Neural crest cell (in vitro differentiated cells): ENCODE measurements at regions not wholly inside any gene's neighbourhood (a gene's known extent, or its start where the extent isn't known, plus 50 kb on each side); places are given as distances from the start of the nearest gene placed in this dataset.

Source experiments
- DNase-seq: peaks from one replicate; pipeline ENCODE4 v3.0.0; 2021; ENCODE audit warnings: low read depth, mixed read lengths, low spot score
- H3K27ac Mint-ChIP-seq: one replicate; pipeline ENCODE4 v1.8.0; 2021; ENCODE audit warnings: mild to moderate bottlenecking, mixed read lengths; ENCODE audit not compliant: unreplicated experiment
- H3K27me3 Mint-ChIP-seq: 2 replicates; pipeline ENCODE4 v1.8.0; 2021; ENCODE audit warnings: low read depth, mild to moderate bottlenecking, mixed read lengths
- H3K36me3 Mint-ChIP-seq: 2 replicates; pipeline ENCODE4 v1.8.0; 2021; ENCODE audit warnings: low read depth, mild to moderate bottlenecking, mixed read lengths
- H3K4me1 Mint-ChIP-seq: 2 replicates; pipeline ENCODE4 v1.8.0; 2021; ENCODE audit warnings: mixed read lengths
- H3K4me3 Mint-ChIP-seq: one replicate; pipeline ENCODE4 v1.8.0; 2021; ENCODE audit warnings: mild to moderate bottlenecking, mixed read lengths
- H3K9me3 Mint-ChIP-seq: 2 replicates; pipeline ENCODE4 v1.8.0; 2021; ENCODE audit warnings: mixed read lengths
- CTCF ChIP-seq: fragments of 200-600 bp; sonication (generic); conservative IDR thresholded peaks from 2 replicates; pipeline ENCODE4 v1.5.0; 2021; ENCODE audit warnings: antibody characterized with exemption, mild to moderate bottlenecking

- DNase-seq: no peak
- no peaks in the 10 kb centered on the region for H3K36me3 Mint-ChIP-seq
- H3K4me3 Mint-ChIP-seq: no peak overlapping the region
- peaks cover 26% of the 10 kb centered on the region for H3K4me1 Mint-ChIP-seq
- no peak overlapping the region for H3K27ac Mint-ChIP-seq
- H3K27me3 Mint-ChIP-seq: no peaks in the 10 kb centered on the region
- H3K9me3 Mint-ChIP-seq: peaks cover 7% of the 10 kb centered on the region
- TF ChIP-seq CTCF: no peak
Observed at GRCh38 chr6:15956205-15957106, 172.4 kb upstream of the MYLIP start.

GRCh38 chr6:15955484-15955883, 173.4 kb upstream of the MYLIP start:
- Mint-ChIP-seq H3K9me3 (peaks cover 3% of the 10 kb centered on the region), H3K27me3 (no peaks in the 10 kb centered on the region), H3K27ac (no peak overlapping the region), H3K36me3 (no peaks in the 10 kb centered on the region), H3K4me3 (no peak overlapping the region), H3K4me1 (peaks cover 26% of the 10 kb centered on the region)
- DNase-seq: no peak
- TF ChIP-seq CTCF: no peak

- TF ChIP-seq CTCF: no peak
- peaks cover 3% of the 10 kb centered on the region for H3K9me3 Mint-ChIP-seq
- H3K4me1 Mint-ChIP-seq: peaks cover 34% of the 10 kb centered on the region
- no peaks in the 10 kb centered on the region for H3K36me3 Mint-ChIP-seq
- H3K27ac Mint-ChIP-seq: peak overlapping the region; percentile 45
- H3K4me3 Mint-ChIP-seq: peak overlapping the region; percentile 61
- H3K27me3 Mint-ChIP-seq: no peaks in the 10 kb centered on the region
- DNase-seq: no peak
Observed at GRCh38 chr6:15953152-15953880, 175.6 kb upstream of the MYLIP start.

DNA sequence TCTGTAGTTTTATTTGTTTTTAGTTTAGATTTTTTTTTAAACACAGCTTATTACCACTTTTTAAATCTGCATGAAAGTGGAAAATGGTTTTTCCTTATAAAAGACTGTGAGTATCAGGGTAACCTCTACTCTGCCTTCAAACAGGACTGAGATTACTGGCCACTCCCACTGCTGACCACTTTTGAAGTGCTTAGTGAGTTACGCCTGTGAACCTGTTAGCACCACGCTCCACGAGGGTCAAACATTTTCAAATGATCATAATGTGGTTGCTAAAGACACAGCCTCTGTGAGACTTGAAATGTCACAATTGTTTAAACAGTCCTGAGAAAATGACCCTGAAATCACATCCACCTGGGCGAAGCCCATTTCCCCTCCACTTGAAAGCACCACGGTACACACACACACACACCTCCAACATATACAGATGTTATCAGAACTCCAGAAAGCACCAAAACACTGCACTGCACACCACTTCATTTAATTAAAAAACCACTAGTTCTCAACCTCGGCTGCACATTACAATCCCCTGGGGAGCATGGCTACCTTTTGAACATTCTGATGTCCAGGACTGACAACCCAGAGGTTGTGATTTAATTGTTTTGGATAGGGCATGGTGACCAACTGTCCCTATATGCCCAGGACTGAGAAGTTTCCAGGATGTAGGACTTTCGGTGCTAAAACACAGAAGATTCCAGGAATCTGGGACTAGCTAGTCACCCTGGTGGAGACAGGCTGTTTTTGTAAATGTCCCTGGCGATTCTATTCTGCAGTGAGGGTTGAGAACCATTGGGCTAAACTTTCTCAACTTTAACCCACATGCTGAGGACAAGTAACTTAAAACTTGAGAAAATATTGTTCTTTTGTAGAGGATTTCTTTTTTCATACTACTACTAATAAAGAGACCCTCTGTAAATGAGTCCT, 176.4 kb upstream of the MYLIP start:
- no peaks in the 10 kb centered on the region for H3K27me3 Mint-ChIP-seq
- no peak overlapping the region for H3K4me3 Mint-ChIP-seq
- no peak for TF ChIP-seq CTCF
- H3K27ac Mint-ChIP-seq: no peak overlapping the region
- no peaks in the 10 kb centered on the region for H3K36me3 Mint-ChIP-seq
- H3K9me3 Mint-ChIP-seq: peaks cover 3% of the 10 kb centered on the region
- peaks cover 32% of the 10 kb centered on the region for H3K4me1 Mint-ChIP-seq
- DNase-seq: no peak

GRCh38 chr6:15950962-15951569, 177.8 kb upstream of the MYLIP start:
- DNase-seq: no peak
- no peak overlapping the region for H3K4me3 Mint-ChIP-seq
- H3K27ac Mint-ChIP-seq: no peak overlapping the region
- H3K4me1 Mint-ChIP-seq: peaks cover 27% of the 10 kb centered on the region
- H3K36me3 Mint-ChIP-seq: no peaks in the 10 kb centered on the region
- no peaks in the 10 kb centered on the region for H3K9me3 Mint-ChIP-seq
- TF ChIP-seq CTCF: no peak
- H3K27me3 Mint-ChIP-seq: no peaks in the 10 kb centered on the region
